ENCODE measurements at regions not wholly inside any gene's neighbourhood (a gene's known extent, or its start where the extent isn't known, plus 50 kb on each side); places are given as distances from the start of the nearest gene placed in this dataset.

GRCh38 chr2:761384-761783 lies 84.2 kb upstream of the TMEM18 start:
- Histone ChIP-seq H3K27ac (no peak overlapping the region), H3K27me3 (no peaks in the 10 kb centered on the region), H3K4me3 (no peak overlapping the region), H3K4me1 (ENCODE audit: insufficient read depth) (no peaks in the 10 kb centered on the region), H3K36me3 (no peaks in the 10 kb centered on the region), H3K9me3 (no peaks in the 10 kb centered on the region)
- TF ChIP-seq CTCF (IDR thresholded peaks at IDR 0.05) = no peak
- no peak for TF ChIP-seq POLR2A (IDR thresholded peaks at IDR 0.05)
- no peak for TF ChIP-seq EP300 (IDR thresholded peaks at IDR 0.05)
- intact Hi-C loops (cut with DNase I) = no loop called here
- 77 to 83% (median 81%) methylated on average over 6 of the region's 6 CpGs for WGBS, 3 donors
- no peak for DNase-seq

- no peaks in the 10 kb centered on the region for H3K27me3 ChIP-seq
- no peaks in the 10 kb centered on the region for H3K9me3 ChIP-seq
- WGBS, 3 donors = 17 to 34% (median 20%) methylated on average over 5 of the region's 5 CpGs
- H3K4me1 ChIP-seq (ENCODE audit: insufficient read depth) = no peaks in the 10 kb centered on the region
- no peak overlapping the region for H3K4me3 ChIP-seq
- intact Hi-C loops (cut with DNase I) = no loop called here
- DNase-seq = no peak
- H3K27ac ChIP-seq = no peak overlapping the region
- no peak for TF ChIP-seq CTCF (IDR thresholded peaks at IDR 0.05)
- no peak for TF ChIP-seq POLR2A (IDR thresholded peaks at IDR 0.05)
- no peak for TF ChIP-seq EP300 (IDR thresholded peaks at IDR 0.05)
- no peaks in the 10 kb centered on the region for H3K36me3 ChIP-seq
Observed at GRCh38 chr2:760001-760400, 82.8 kb upstream of the TMEM18 start.

GRCh38 chr2:758073-758820 lies 81.0 kb upstream of the TMEM18 start:
- intact Hi-C loops (cut with DNase I) = no loop called here
- WGBS, 3 donors = 83 to 88% (median 84%) methylated on average over 12 to 13 of the region's 13 CpGs
- Histone ChIP-seq H3K4me1 (ENCODE audit: insufficient read depth) (no peaks in the 10 kb centered on the region), H3K9me3 (no peaks in the 10 kb centered on the region), H3K36me3 (no peaks in the 10 kb centered on the region), H3K27ac (no peak overlapping the region), H3K4me3 (no peak overlapping the region), H3K27me3 (no peaks in the 10 kb centered on the region)
- TF ChIP-seq CTCF (IDR thresholded peaks at IDR 0.05) (no peak), EP300 (IDR thresholded peaks at IDR 0.05) (no peak)
- no peak for DNase-seq

- Histone ChIP-seq H3K9me3 (no peaks in the 10 kb centered on the region), H3K27ac (no peak overlapping the region), H3K4me3 (no peak overlapping the region), H3K4me1 (ENCODE audit: insufficient read depth) (no peaks in the 10 kb centered on the region), H3K27me3 (no peaks in the 10 kb centered on the region), H3K36me3 (no peaks in the 10 kb centered on the region)
- 93 to 96% (median 95%) methylated on average over 7 of the region's 7 CpGs for WGBS, 3 donors
- DNase-seq = no peak
- intact Hi-C loops (cut with DNase I) = no loop called here
- TF ChIP-seq EP300 (IDR thresholded peaks at IDR 0.05) (no peak), POLR2A (IDR thresholded peaks at IDR 0.05) (no peak), CTCF (IDR thresholded peaks at IDR 0.05) (no peak)
Observed at GRCh38 chr2:753123-753522, 75.9 kb upstream of the TMEM18 start.

All from ovary (tissue), 7 donors.